A549 (cell line): ENCODE measurements at regions not wholly inside any gene's neighbourhood (a gene's known extent, or its start where the extent isn't known, plus 50 kb on each side); places are given as distances from the start of the nearest gene placed in this dataset.

ENCODE experiments used
- EP300 ChIP-seq, 2 experiments: fragments of >200 bp; sonication (Bioruptor Twin); formaldehyde crosslinking; IDR thresholded peaks; 2 replicates in 1 of 2; 3 replicates in 1 of 2; pipeline ENCODE4 v1.6.1; 2016 to 2017
- TF ChIP-seq, protein P1 (sequence below): fragments of 450-650 bp; IDR thresholded peaks from 2 replicates; pipeline ENCODE4 v1.6.1; 2014; ENCODE audit warnings: antibody characterized with exemption

DNA sequence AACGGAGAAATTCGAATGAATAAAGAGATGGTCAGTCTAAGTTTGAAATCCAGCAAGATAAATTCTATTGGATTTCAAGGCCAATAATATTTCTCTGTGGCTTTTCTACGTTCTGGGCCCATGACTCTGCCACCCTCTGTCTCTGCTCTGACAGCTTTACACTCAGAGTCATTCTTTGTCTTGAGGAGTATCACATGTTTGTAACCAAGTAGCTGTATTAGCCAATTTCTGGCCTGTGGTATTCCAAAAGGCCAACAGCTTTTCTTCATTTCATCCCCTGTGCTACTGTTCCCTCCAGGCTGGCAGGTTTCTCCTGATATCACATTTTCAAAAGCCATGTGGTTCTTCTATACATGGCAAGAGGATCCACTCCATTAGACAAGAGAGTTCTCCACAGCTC, 324.1 kb upstream of the CNTN4 start:
- TF ChIP-seq, protein P1, sequence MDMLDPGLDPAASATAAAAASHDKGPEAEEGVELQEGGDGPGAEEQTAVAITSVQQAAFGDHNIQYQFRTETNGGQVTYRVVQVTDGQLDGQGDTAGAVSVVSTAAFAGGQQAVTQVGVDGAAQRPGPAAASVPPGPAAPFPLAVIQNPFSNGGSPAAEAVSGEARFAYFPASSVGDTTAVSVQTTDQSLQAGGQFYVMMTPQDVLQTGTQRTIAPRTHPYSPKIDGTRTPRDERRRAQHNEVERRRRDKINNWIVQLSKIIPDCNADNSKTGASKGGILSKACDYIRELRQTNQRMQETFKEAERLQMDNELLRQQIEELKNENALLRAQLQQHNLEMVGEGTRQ: no peak
- no peak for TF ChIP-seq EP300 (IDR thresholded peaks at IDR 0.05)
